ENCODE measurements at regions not wholly inside any gene's neighbourhood (a gene's known extent, or its start where the extent isn't known, plus 50 kb on each side); places are given as distances from the start of the nearest gene placed in this dataset.
A peak's percentile ranks its signal among the peaks of the same experiment; 100 is the strongest.

- no peak overlapping the region for H3K27ac ChIP-seq
- TF ChIP-seq CTCF (conservative IDR thresholded peaks at IDR 0.05) (no peak), ZFX (IDR thresholded peaks at IDR 0.05) (no peak)
These were observed 99.8 kb downstream of the ATPSCKMT start for GRCh38 chr5:10149911-10150310.

GRCh38 chr5:10145923-10146401 lies 103.7 kb downstream of the ATPSCKMT start:
- H3K27ac ChIP-seq: no peak overlapping the region
- peak; percentile 58 for TF ChIP-seq CTCF (conservative IDR thresholded peaks at IDR 0.05)
- TF ChIP-seq ZFX (IDR thresholded peaks at IDR 0.05): no peak

- no peak overlapping the region for H3K27ac ChIP-seq
- TF ChIP-seq ZFX (IDR thresholded peaks at IDR 0.05) (no peak), CTCF (conservative IDR thresholded peaks at IDR 0.05) (no peak)
These were observed 105.6 kb downstream of the ATPSCKMT start for GRCh38 chr5:10144040-10144439.

- no peak overlapping the region for H3K27ac ChIP-seq
- TF ChIP-seq CTCF (conservative IDR thresholded peaks at IDR 0.05) (peak; percentile 73), ZFX (IDR thresholded peaks at IDR 0.05) (no peak)
These were observed 109.3 kb downstream of the ATPSCKMT start for GRCh38 chr5:10140195-10140973.

- TF ChIP-seq ZFX (IDR thresholded peaks at IDR 0.05): no peak
- no peak for TF ChIP-seq CTCF (conservative IDR thresholded peaks at IDR 0.05)
These were observed 111.2 kb downstream of the ATPSCKMT start for GRCh38 chr5:10138395-10139057.

GRCh38 chr5:10133830-10134229 lies 115.9 kb downstream of the ATPSCKMT start:
- no peak overlapping the region for H3K27ac ChIP-seq
- TF ChIP-seq ZFX (IDR thresholded peaks at IDR 0.05) (no peak), CTCF (conservative IDR thresholded peaks at IDR 0.05) (no peak)

More at GRCh38 chr5:10138395-10139057, 111.2 kb downstream of the ATPSCKMT start:
- no peak overlapping the region for H3K27ac ChIP-seq

GRCh38 chr5:10130881-10131280 lies 118.8 kb downstream of the ATPSCKMT start:
- no peak overlapping the region for H3K27ac ChIP-seq
- no peak for TF ChIP-seq ZFX (IDR thresholded peaks at IDR 0.05)
- TF ChIP-seq CTCF (conservative IDR thresholded peaks at IDR 0.05): no peak
